WTC11 (cell line): ENCODE measurements at regions not wholly inside any gene's neighbourhood (a gene's known extent, or its start where the extent isn't known, plus 50 kb on each side); places are given as distances from the start of the nearest gene placed in this dataset.

Experiments used
- ATAC-seq: fragments of 200-7000 bp; cut with Tn5 transposase; 2 replicates; pipeline ENCODE4 v1.10.0; 2021; ENCODE audit warnings: mild to moderate bottlenecking, moderate library complexity
- CTCF ChIA-PET: fragments of 300-600 bp; sonication (Branson Sonifier 250); formaldehyde crosslinking; loops from one replicate; lab custom pipeline; 2021; ENCODE audit warnings: antibody characterized with exemption; lab: Charles Lee
- POLR2A ChIA-PET: fragments of 350-600 bp; sonication (Branson Sonifier 250); formaldehyde crosslinking; loops from one replicate; lab custom pipeline; 2021; ENCODE audit warnings: antibody characterized with exemption; lab: Charles Lee
- DNase-seq: peaks from one replicate; pipeline ENCODE4 v3.0.0; 2021; ENCODE audit warnings: low spot score
- H3K27ac Mint-ChIP-seq: 2 replicates; pipeline ENCODE4 v1.8.0; 2021; ENCODE audit warnings: mixed read lengths
- H3K27me3 Mint-ChIP-seq: 2 replicates; pipeline ENCODE4 v1.8.0; 2021; ENCODE audit warnings: low read depth, mild to moderate bottlenecking, moderate library complexity, mixed read lengths
- H3K36me3 Mint-ChIP-seq: 2 replicates; pipeline ENCODE4 v1.8.0; 2021; ENCODE audit warnings: mixed read lengths
- H3K4me1 Mint-ChIP-seq: 2 replicates; pipeline ENCODE4 v1.8.0; 2022; ENCODE audit warnings: mixed read lengths
- H3K4me3 Mint-ChIP-seq: 2 replicates; pipeline ENCODE4 v1.8.0; 2021; ENCODE audit warnings: mild to moderate bottlenecking, moderate library complexity, mixed read lengths
- H3K9me3 Mint-ChIP-seq: 2 replicates; pipeline ENCODE4 v1.8.0; 2021; ENCODE audit warnings: mixed read lengths
- ELF4 ChIP-seq: sonication (generic); formaldehyde crosslinking; IDR thresholded peaks from 2 replicates; pipeline ENCODE4 v1.8.1; 2022; ENCODE audit warnings: low read depth, mild to moderate bottlenecking, moderate library complexity, missing genetic modification reagents
- ESRRA ChIP-seq: sonication (generic); formaldehyde crosslinking; IDR thresholded peaks from 2 replicates; pipeline ENCODE4 v1.8.1; 2022; ENCODE audit warnings: mild to moderate bottlenecking, missing genetic modification reagents, borderline replicate concordance
- FOXJ3 ChIP-seq: sonication (generic); formaldehyde crosslinking; IDR thresholded peaks from 2 replicates; pipeline ENCODE4 v1.9.0; 2021; ENCODE audit warnings: missing genetic modification reagents, mild to moderate bottlenecking, borderline replicate concordance
- GRHL2 ChIP-seq: fragments of 250-450 bp; sonication (Bioruptor Pico); IDR thresholded peaks from 2 replicates; pipeline ENCODE4 v1.8.0; 2022; ENCODE audit warnings: mild to moderate bottlenecking, moderate library complexity; ENCODE audit not compliant: insufficient replicate concordance, severe bottlenecking
- GTF2I ChIP-seq: fragments of 250-450 bp; sonication (Bioruptor Pico); conservative IDR thresholded peaks from 2 replicates; pipeline ENCODE4 v1.4.0; 2021; ENCODE audit warnings: mild to moderate bottlenecking
- JAZF1 ChIP-seq: fragments of 250-450 bp; sonication (Bioruptor Pico); IDR thresholded peaks from 2 replicates; pipeline ENCODE4 v1.9.0; 2021; ENCODE audit warnings: moderate library complexity, mild to moderate bottlenecking, inconsistent platforms
- JUN ChIP-seq: sonication (generic); formaldehyde crosslinking; IDR thresholded peaks from 2 replicates; pipeline ENCODE4 v1.8.0; 2023; ENCODE audit warnings: mild to moderate bottlenecking, missing genetic modification reagents
- KAT7 ChIP-seq: sonication (generic); formaldehyde crosslinking; IDR thresholded peaks from 2 replicates; pipeline ENCODE4 v1.8.1; 2023; ENCODE audit warnings: missing genetic modification reagents, mild to moderate bottlenecking, borderline replicate concordance
- NFE2L1 ChIP-seq: sonication (generic); formaldehyde crosslinking; IDR thresholded peaks from 2 replicates; pipeline ENCODE4 v1.8.1; 2023; ENCODE audit warnings: missing genetic modification reagents
- NR1H2 ChIP-seq: sonication (generic); formaldehyde crosslinking; IDR thresholded peaks from 2 replicates; pipeline ENCODE4 v1.9.0; 2021; ENCODE audit warnings: mild to moderate bottlenecking, moderate library complexity, missing genetic modification reagents
- SMAD3 ChIP-seq: sonication (generic); formaldehyde crosslinking; IDR thresholded peaks from 2 replicates; pipeline ENCODE4 v1.8.0; 2022; ENCODE audit warnings: missing genetic modification reagents, mild to moderate bottlenecking, borderline replicate concordance
- TEAD1 ChIP-seq: sonication (generic); formaldehyde crosslinking; IDR thresholded peaks from 2 replicates; pipeline ENCODE4 v1.8.0; 2022; ENCODE audit warnings: mild to moderate bottlenecking, missing genetic modification reagents
- TEAD4 ChIP-seq: sonication (generic); formaldehyde crosslinking; IDR thresholded peaks from 2 replicates; pipeline ENCODE4 v1.8.0; 2022; ENCODE audit warnings: mild to moderate bottlenecking, missing genetic modification reagents
- ZNF416 ChIP-seq: fragments of 250-450 bp; sonication (Bioruptor Pico); IDR thresholded peaks from 2 replicates; pipeline ENCODE4 v1.9.0; 2021; ENCODE audit warnings: mild to moderate bottlenecking, inconsistent platforms
- TF ChIP-seq, protein P1 (sequence below): fragments of 250-450 bp; sonication (Bioruptor Pico); IDR thresholded peaks from 2 replicates; pipeline ENCODE4 v1.9.0; 2021; ENCODE audit warnings: mild to moderate bottlenecking
- TF ChIP-seq, protein P2 (sequence below): sonication (generic); formaldehyde crosslinking; IDR thresholded peaks from 2 replicates; pipeline ENCODE4 v1.8.0; 2022; ENCODE audit warnings: mild to moderate bottlenecking, missing genetic modification reagents
- TF ChIP-seq, protein P3 (sequence below): sonication (generic); formaldehyde crosslinking; IDR thresholded peaks from 2 replicates; pipeline ENCODE4 v1.8.0; 2022; ENCODE audit warnings: mild to moderate bottlenecking, missing genetic modification reagents
- TF ChIP-seq, protein P4 (sequence below): sonication (generic); formaldehyde crosslinking; conservative IDR thresholded peaks from 2 replicates; pipeline ENCODE4 v1.8.1; 2023; ENCODE audit warnings: mild to moderate bottlenecking, low read depth, missing genetic modification reagents, moderate library complexity
- TF ChIP-seq, protein P5 (sequence below): sonication (generic); formaldehyde crosslinking; IDR thresholded peaks from 2 replicates; pipeline ENCODE4 v1.8.0; 2022; ENCODE audit warnings: mild to moderate bottlenecking, missing genetic modification reagents
- TF ChIP-seq, protein P6 (sequence below): fragments of 200-600 bp; IDR thresholded peaks from 2 replicates; pipeline ENCODE4 v1.8.0; 2022; ENCODE audit warnings: antibody characterized with exemption
- TF ChIP-seq, protein P7 (sequence below): sonication (generic); formaldehyde crosslinking; IDR thresholded peaks from 2 replicates; pipeline ENCODE4 v1.8.1; 2022; ENCODE audit warnings: low read depth, mild to moderate bottlenecking, moderate library complexity, missing genetic modification reagents, borderline replicate concordance
- TF ChIP-seq, protein P8 (sequence below): sonication (generic); formaldehyde crosslinking; IDR thresholded peaks from 2 replicates; pipeline ENCODE4 v1.8.0; 2023; ENCODE audit warnings: mild to moderate bottlenecking, missing genetic modification reagents

DNA sequence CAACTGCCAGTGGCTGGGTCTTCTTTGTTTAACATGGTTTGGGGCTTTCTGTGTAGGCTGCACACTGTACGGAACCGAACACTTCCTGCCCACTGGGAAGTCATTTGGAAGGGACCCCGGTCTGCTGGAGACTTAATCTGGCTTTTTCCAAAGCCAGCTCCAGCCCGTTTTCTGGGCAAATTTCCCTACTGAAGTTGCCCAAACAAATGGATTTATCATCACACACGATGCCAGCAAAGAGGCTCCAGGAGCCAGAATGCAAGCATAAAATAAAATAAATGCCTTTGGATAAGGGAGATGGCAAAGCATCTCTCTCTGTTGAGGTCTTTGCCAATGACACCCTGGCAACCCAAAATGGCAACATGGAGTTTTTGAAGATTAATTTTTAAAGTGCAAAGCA is 259.9 kb upstream of the IRX3 start:
- no peak for ATAC-seq
- TF ChIP-seq, protein P1, sequence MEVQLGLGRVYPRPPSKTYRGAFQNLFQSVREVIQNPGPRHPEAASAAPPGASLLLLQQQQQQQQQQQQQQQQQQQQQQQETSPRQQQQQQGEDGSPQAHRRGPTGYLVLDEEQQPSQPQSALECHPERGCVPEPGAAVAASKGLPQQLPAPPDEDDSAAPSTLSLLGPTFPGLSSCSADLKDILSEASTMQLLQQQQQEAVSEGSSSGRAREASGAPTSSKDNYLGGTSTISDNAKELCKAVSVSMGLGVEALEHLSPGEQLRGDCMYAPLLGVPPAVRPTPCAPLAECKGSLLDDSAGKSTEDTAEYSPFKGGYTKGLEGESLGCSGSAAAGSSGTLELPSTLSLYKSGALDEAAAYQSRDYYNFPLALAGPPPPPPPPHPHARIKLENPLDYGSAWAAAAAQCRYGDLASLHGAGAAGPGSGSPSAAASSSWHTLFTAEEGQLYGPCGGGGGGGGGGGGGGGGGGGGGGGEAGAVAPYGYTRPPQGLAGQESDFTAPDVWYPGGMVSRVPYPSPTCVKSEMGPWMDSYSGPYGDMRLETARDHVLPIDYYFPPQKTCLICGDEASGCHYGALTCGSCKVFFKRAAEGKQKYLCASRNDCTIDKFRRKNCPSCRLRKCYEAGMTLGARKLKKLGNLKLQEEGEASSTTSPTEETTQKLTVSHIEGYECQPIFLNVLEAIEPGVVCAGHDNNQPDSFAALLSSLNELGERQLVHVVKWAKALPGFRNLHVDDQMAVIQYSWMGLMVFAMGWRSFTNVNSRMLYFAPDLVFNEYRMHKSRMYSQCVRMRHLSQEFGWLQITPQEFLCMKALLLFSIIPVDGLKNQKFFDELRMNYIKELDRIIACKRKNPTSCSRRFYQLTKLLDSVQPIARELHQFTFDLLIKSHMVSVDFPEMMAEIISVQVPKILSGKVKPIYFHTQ (CRISPR knock-in tag): no peak
- TF ChIP-seq SMAD3 (CRISPR knock-in tag): no peak
- no peak for TF ChIP-seq FOXJ3 (CRISPR knock-in tag)
- no peak for TF ChIP-seq ELF4 (CRISPR knock-in tag)
- no peak for TF ChIP-seq GRHL2 (CRISPR knock-in tag)
- no peak for TF ChIP-seq NFE2L1 (CRISPR knock-in tag)
- no peak for TF ChIP-seq KAT7 (CRISPR knock-in tag)
- TF ChIP-seq, protein P2, sequence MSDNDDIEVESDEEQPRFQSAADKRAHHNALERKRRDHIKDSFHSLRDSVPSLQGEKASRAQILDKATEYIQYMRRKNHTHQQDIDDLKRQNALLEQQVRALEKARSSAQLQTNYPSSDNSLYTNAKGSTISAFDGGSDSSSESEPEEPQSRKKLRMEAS: no peak
- TF ChIP-seq, protein P3, sequence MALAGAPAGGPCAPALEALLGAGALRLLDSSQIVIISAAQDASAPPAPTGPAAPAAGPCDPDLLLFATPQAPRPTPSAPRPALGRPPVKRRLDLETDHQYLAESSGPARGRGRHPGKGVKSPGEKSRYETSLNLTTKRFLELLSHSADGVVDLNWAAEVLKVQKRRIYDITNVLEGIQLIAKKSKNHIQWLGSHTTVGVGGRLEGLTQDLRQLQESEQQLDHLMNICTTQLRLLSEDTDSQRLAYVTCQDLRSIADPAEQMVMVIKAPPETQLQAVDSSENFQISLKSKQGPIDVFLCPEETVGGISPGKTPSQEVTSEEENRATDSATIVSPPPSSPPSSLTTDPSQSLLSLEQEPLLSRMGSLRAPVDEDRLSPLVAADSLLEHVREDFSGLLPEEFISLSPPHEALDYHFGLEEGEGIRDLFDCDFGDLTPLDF (CRISPR knock-in tag): no peak
- TF ChIP-seq GTF2I (CRISPR knock-in tag): no peak
- TF ChIP-seq, all 79 proteins: peak for 0
- no peak for DNase-seq
- ChIA-PET CTCF (no interaction called here), POLR2A (no interaction called here)
- Mint-ChIP-seq H3K27me3 (no peaks in the 10 kb centered on the region), H3K36me3 (no peaks in the 10 kb centered on the region), H3K27ac (no peak overlapping the region), H3K9me3 (peaks cover 2% of the 10 kb centered on the region), H3K4me1 (no peaks in the 10 kb centered on the region), H3K4me3 (no peak overlapping the region)

DNA sequence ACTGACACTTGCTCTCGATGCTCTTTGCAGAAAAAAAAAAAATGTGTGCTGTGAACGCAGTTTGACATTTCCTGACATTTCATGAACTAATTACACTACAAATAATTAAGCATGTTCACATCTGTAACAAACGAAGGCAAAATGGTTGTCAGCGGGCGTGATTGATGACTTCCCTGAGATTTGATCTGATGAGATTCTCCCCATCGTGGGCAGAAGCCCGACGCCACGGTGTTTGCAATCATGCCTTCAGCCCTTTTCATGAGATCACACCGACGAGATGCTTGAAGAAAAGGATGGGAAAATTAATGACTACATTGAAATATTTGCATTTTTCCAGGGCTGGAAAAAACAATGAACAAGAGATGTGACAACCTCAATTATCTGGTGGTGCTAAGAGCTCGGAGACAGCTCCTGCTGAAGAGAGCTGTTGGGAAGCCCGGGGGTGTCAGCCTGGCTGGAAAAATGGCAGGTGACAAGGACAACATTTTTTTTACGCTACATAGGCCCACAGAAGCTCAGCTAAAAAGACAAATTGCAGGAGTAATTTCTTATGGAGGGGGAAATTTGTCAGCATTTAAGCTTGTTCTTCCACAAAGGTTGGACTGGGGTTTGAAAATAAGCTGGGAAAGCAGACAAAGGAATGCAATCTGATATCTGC is 259.4 kb upstream of the IRX3 start:
- Mint-ChIP-seq H3K9me3 (no peaks in the 10 kb centered on the region; the same call in 1 of the 2 replicates), H3K36me3 (no peaks in the 10 kb centered on the region), H3K4me1 (no peaks in the 10 kb centered on the region), H3K4me3 (no peak overlapping the region), H3K27me3 (no peaks in the 10 kb centered on the region), H3K27ac (no peak overlapping the region)
- ChIA-PET POLR2A (no interaction called here), CTCF (no interaction called here)
- DNase-seq (no peak), ATAC-seq (no peak)
- TF ChIP-seq, protein P4, sequence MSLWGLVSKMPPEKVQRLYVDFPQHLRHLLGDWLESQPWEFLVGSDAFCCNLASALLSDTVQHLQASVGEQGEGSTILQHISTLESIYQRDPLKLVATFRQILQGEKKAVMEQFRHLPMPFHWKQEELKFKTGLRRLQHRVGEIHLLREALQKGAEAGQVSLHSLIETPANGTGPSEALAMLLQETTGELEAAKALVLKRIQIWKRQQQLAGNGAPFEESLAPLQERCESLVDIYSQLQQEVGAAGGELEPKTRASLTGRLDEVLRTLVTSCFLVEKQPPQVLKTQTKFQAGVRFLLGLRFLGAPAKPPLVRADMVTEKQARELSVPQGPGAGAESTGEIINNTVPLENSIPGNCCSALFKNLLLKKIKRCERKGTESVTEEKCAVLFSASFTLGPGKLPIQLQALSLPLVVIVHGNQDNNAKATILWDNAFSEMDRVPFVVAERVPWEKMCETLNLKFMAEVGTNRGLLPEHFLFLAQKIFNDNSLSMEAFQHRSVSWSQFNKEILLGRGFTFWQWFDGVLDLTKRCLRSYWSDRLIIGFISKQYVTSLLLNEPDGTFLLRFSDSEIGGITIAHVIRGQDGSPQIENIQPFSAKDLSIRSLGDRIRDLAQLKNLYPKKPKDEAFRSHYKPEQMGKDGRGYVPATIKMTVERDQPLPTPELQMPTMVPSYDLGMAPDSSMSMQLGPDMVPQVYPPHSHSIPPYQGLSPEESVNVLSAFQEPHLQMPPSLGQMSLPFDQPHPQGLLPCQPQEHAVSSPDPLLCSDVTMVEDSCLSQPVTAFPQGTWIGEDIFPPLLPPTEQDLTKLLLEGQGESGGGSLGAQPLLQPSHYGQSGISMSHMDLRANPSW: no peak
- TF ChIP-seq TEAD1 (CRISPR knock-in tag) (no peak), TEAD4 (CRISPR knock-in tag) (no peak), NR1H2 (CRISPR knock-in tag) (no peak), ESRRA (CRISPR knock-in tag) (no peak), KAT7 (CRISPR knock-in tag) (no peak), JAZF1 (CRISPR knock-in tag) (no peak), JUN (no peak), ZNF416 (no peak)
- TF ChIP-seq, protein P5, sequence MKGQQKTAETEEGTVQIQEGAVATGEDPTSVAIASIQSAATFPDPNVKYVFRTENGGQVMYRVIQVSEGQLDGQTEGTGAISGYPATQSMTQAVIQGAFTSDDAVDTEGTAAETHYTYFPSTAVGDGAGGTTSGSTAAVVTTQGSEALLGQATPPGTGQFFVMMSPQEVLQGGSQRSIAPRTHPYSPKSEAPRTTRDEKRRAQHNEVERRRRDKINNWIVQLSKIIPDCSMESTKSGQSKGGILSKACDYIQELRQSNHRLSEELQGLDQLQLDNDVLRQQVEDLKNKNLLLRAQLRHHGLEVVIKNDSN (CRISPR knock-in tag): no peak
- TF ChIP-seq, protein P6, sequence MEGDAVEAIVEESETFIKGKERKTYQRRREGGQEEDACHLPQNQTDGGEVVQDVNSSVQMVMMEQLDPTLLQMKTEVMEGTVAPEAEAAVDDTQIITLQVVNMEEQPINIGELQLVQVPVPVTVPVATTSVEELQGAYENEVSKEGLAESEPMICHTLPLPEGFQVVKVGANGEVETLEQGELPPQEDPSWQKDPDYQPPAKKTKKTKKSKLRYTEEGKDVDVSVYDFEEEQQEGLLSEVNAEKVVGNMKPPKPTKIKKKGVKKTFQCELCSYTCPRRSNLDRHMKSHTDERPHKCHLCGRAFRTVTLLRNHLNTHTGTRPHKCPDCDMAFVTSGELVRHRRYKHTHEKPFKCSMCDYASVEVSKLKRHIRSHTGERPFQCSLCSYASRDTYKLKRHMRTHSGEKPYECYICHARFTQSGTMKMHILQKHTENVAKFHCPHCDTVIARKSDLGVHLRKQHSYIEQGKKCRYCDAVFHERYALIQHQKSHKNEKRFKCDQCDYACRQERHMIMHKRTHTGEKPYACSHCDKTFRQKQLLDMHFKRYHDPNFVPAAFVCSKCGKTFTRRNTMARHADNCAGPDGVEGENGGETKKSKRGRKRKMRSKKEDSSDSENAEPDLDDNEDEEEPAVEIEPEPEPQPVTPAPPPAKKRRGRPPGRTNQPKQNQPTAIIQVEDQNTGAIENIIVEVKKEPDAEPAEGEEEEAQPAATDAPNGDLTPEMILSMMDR: no peak
- TF ChIP-seq, protein P7, sequence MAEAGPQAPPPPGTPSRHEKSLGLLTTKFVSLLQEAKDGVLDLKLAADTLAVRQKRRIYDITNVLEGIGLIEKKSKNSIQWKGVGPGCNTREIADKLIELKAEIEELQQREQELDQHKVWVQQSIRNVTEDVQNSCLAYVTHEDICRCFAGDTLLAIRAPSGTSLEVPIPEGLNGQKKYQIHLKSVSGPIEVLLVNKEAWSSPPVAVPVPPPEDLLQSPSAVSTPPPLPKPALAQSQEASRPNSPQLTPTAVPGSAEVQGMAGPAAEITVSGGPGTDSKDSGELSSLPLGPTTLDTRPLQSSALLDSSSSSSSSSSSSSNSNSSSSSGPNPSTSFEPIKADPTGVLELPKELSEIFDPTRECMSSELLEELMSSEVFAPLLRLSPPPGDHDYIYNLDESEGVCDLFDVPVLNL (CRISPR knock-in tag): no peak
- TF ChIP-seq, protein P8, sequence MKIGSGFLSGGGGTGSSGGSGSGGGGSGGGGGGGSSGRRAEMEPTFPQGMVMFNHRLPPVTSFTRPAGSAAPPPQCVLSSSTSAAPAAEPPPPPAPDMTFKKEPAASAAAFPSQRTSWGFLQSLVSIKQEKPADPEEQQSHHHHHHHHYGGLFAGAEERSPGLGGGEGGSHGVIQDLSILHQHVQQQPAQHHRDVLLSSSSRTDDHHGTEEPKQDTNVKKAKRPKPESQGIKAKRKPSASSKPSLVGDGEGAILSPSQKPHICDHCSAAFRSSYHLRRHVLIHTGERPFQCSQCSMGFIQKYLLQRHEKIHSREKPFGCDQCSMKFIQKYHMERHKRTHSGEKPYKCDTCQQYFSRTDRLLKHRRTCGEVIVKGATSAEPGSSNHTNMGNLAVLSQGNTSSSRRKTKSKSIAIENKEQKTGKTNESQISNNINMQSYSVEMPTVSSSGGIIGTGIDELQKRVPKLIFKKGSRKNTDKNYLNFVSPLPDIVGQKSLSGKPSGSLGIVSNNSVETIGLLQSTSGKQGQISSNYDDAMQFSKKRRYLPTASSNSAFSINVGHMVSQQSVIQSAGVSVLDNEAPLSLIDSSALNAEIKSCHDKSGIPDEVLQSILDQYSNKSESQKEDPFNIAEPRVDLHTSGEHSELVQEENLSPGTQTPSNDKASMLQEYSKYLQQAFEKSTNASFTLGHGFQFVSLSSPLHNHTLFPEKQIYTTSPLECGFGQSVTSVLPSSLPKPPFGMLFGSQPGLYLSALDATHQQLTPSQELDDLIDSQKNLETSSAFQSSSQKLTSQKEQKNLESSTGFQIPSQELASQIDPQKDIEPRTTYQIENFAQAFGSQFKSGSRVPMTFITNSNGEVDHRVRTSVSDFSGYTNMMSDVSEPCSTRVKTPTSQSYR (CRISPR knock-in tag): no peak
